ENCODE measurements at regions not wholly inside any gene's neighbourhood (a gene's known extent, or its start where the extent isn't known, plus 50 kb on each side); places are given as distances from the start of the nearest gene placed in this dataset.
A peak's percentile ranks its signal among the peaks of the same experiment; 100 is the strongest.

DNA sequence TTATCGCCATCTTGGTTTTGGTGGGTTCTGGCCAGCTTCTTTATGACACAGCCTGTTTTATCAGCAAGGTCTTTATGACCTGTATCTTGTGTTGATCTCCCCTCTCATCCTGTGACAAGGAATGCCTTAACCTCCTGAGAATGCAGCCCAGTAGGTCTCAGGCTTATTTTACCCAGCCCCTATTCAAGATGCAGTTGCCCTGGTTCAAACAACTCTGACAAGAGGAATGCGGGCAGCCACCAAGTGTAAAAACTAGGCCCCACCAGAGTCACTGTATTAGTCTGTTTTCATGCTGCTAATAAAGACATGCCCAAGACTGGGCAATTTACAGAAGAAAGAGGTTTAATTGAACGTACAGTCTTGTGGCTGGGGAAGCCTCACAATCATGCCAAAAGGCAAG is 671.3 kb downstream of the SORCS1 start:
- 0 out of 2 replicates have a peak, but pooled peaks cover 4% of the 10 kb centered on the region for H3K9me3 ChIP-seq
- no TSS peak for BruUV-seq (replicated peaks)
- Mint-ChIP-seq H3K36me3 (ENCODE audit: insufficient read depth, unreplicated experiment) (no peaks in the 10 kb centered on the region), H3K4me1 (ENCODE audit: low read depth, unreplicated experiment) (no peaks in the 10 kb centered on the region), H3K27me3 (ENCODE audit: insufficient read depth, unreplicated experiment) (no peaks in the 10 kb centered on the region), H3K4me3 (ENCODE audit: unreplicated experiment) (no peak overlapping the region), H3K9me3 (ENCODE audit: unreplicated experiment) (peaks cover 10% of the 10 kb centered on the region), H3K27ac (ENCODE audit: unreplicated experiment) (no peak overlapping the region)
- no peaks in the 10 kb centered on the region for H3K36me3 ChIP-seq (ENCODE audit: control insufficient read depth, insufficient read depth, low read length)
- H3K4me3 ChIP-seq (ENCODE audit: low read depth, low read length), result no peak overlapping the region
- H3K4me1 ChIP-seq, result no peaks in the 10 kb centered on the region
- no peaks in the 10 kb centered on the region for H3K27me3 ChIP-seq (replicated peaks; ENCODE audit: control insufficient read depth, insufficient read depth, low read length)
- CTCF ChIA-PET, result no interaction called here
- DNase-seq, result peak in 1 of 2 experiments; percentile 32
- TF ChIP-seq, protein P1, sequence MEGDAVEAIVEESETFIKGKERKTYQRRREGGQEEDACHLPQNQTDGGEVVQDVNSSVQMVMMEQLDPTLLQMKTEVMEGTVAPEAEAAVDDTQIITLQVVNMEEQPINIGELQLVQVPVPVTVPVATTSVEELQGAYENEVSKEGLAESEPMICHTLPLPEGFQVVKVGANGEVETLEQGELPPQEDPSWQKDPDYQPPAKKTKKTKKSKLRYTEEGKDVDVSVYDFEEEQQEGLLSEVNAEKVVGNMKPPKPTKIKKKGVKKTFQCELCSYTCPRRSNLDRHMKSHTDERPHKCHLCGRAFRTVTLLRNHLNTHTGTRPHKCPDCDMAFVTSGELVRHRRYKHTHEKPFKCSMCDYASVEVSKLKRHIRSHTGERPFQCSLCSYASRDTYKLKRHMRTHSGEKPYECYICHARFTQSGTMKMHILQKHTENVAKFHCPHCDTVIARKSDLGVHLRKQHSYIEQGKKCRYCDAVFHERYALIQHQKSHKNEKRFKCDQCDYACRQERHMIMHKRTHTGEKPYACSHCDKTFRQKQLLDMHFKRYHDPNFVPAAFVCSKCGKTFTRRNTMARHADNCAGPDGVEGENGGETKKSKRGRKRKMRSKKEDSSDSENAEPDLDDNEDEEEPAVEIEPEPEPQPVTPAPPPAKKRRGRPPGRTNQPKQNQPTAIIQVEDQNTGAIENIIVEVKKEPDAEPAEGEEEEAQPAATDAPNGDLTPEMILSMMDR (IDR thresholded peaks at IDR 0.05; ENCODE audit: insufficient read depth in 1 of 2, low read depth in 1 of 2, low read length in 1 of 2, severe bottlenecking in 1 of 2, unreplicated experiment in 1 of 2), result no peak
- intact Hi-C loops (cut with micrococcal nuclease; ENCODE audit: unreplicated experiment), result no loop called here
- POLR2A ChIA-PET, result no interaction called here

DNA sequence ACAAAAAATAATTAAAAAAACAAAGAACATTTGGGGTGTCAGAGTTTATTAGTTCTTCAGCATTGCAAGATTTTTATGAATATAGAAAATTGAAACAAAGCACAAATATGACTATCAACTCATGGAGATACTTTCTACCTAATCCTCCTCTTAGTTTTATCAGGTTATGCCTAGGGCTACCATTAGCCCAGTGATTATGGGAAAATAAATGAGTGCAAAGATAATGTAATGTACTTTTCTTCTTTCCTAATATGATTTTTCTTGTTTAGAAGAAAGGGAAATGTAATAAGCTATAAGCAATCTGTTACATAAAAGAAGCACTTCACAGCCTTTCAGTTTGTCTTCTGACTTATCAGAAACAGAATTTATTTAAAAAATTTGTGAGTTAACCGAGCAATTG is 676.8 kb downstream of the SORCS1 start:
- H3K9me3 ChIP-seq, result 0 out of 2 replicates have a peak, but pooled peaks cover 4% of the 10 kb centered on the region
- H3K36me3 ChIP-seq (ENCODE audit: control insufficient read depth, insufficient read depth, low read length), result no peaks in the 10 kb centered on the region
- TF ChIP-seq, protein P1 (IDR thresholded peaks at IDR 0.05; ENCODE audit: insufficient read depth in 1 of 2, low read depth in 1 of 2, low read length in 1 of 2, severe bottlenecking in 1 of 2, unreplicated experiment in 1 of 2), result no peak
- Mint-ChIP-seq H3K27me3 (ENCODE audit: insufficient read depth, unreplicated experiment) (no peaks in the 10 kb centered on the region), H3K36me3 (ENCODE audit: insufficient read depth, unreplicated experiment) (no peaks in the 10 kb centered on the region), H3K4me3 (ENCODE audit: unreplicated experiment) (no peak overlapping the region), H3K4me1 (ENCODE audit: low read depth, unreplicated experiment) (no peaks in the 10 kb centered on the region), H3K9me3 (ENCODE audit: unreplicated experiment) (peaks cover 10% of the 10 kb centered on the region), H3K27ac (ENCODE audit: unreplicated experiment) (no peak overlapping the region)
- no peak overlapping the region for H3K4me3 ChIP-seq (ENCODE audit: low read depth, low read length)
- ChIA-PET CTCF (no interaction called here), POLR2A (no interaction called here)
- H3K27me3 ChIP-seq (replicated peaks; ENCODE audit: control insufficient read depth, insufficient read depth, low read length), result no peaks in the 10 kb centered on the region
- no TSS peak for BruUV-seq (replicated peaks)
- intact Hi-C loops (cut with micrococcal nuclease; ENCODE audit: unreplicated experiment), result no loop called here
- no peak for DNase-seq
- H3K4me1 ChIP-seq, result no peaks in the 10 kb centered on the region

DNA sequence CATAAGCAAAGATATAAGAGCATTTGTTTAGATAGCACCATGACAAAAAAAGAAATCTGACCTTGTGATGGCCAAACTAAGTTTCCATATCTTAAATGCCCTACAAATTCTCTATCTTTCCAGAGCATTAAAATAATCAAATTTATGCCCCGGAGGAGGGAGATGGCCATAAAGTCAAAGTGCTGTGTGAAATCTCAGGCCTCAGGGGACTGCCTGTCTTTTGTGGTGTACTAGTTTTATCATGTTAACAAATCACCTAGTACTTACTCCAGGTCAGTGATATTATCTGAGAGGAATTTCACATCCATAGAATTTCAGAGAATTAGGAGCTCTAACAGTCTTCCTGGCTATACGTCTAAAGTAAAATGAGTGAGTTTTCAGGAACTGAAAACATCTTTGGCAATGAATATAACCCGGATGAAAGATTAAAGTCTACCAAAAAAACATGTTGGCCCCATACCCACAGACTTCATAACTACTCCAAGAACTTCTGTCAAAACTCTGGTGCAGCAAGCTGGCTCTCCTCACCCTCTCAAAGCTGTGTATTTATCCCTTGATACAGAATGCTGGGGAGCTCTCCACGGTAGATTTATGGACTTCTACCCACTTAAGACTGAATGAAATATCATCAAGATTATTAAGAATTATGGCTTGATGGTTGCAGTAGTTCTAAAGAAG is 682.8 kb downstream of the SORCS1 start:
- Mint-ChIP-seq H3K27ac (ENCODE audit: unreplicated experiment) (no peak overlapping the region), H3K9me3 (ENCODE audit: unreplicated experiment) (no peaks in the 10 kb centered on the region), H3K4me3 (ENCODE audit: unreplicated experiment) (no peak overlapping the region), H3K4me1 (ENCODE audit: low read depth, unreplicated experiment) (no peaks in the 10 kb centered on the region), H3K36me3 (ENCODE audit: insufficient read depth, unreplicated experiment) (no peaks in the 10 kb centered on the region), H3K27me3 (ENCODE audit: insufficient read depth, unreplicated experiment) (no peaks in the 10 kb centered on the region)
- Histone ChIP-seq H3K27me3 (replicated peaks; ENCODE audit: control insufficient read depth, insufficient read depth, low read length) (no peaks in the 10 kb centered on the region), H3K9me3 (no peaks in the 10 kb centered on the region), H3K4me1 (no peaks in the 10 kb centered on the region), H3K36me3 (ENCODE audit: control insufficient read depth, insufficient read depth, low read length) (no peaks in the 10 kb centered on the region), H3K4me3 (ENCODE audit: low read depth, low read length) (no peak overlapping the region)
- intact Hi-C loops (cut with micrococcal nuclease; ENCODE audit: unreplicated experiment), result no loop called here
- TF ChIP-seq, protein P1 (IDR thresholded peaks at IDR 0.05; ENCODE audit: insufficient read depth in 1 of 2, low read depth in 1 of 2, low read length in 1 of 2, severe bottlenecking in 1 of 2, unreplicated experiment in 1 of 2), result no peak
- DNase-seq, result no peak
- ChIA-PET CTCF (no interaction called here), POLR2A (no interaction called here)
- BruUV-seq (replicated peaks), result no TSS peak

Data from Caco-2 (cell line).